Omental fat pad (tissue), 3 donors: ENCODE measurements at regions not wholly inside any gene's neighbourhood (a gene's known extent, or its start where the extent isn't known, plus 50 kb on each side); places are given as distances from the start of the nearest gene placed in this dataset.

Experiments
- ATAC-seq: fragments of 150-250 bp; one replicate; pipeline ENCODE4 v1.9.1; 2016; ENCODE audit warnings: mild to moderate bottlenecking, moderate library complexity; ENCODE audit not compliant: low FRiP score
- DNase-seq: peaks from one replicate; pipeline ENCODE4 v3.0.0-alpha.2; 2019; ENCODE audit warnings: low spot score
- CTCF ChIP-seq, 3 donors: fragments of 450-650 bp; IDR thresholded peaks; one replicate each; pipeline ENCODE4 v1.5.1; 2016 to 2017; ENCODE audit warnings: antibody characterized with exemption in 3 of 3, mild to moderate bottlenecking in 3 of 3, moderate library complexity in 2 of 3

GRCh38 chr2:226622484-226622883 lies 177.1 kb downstream of the IRS1 start:
- DNase-seq (no peak), ATAC-seq (no peak)
- TF ChIP-seq CTCF (IDR thresholded peaks at IDR 0.05): no peak

- DNase-seq: no peak
- ATAC-seq: no peak
- no peak for TF ChIP-seq CTCF (IDR thresholded peaks at IDR 0.05)
These were observed 179.4 kb downstream of the IRS1 start for GRCh38 chr2:226620176-226620575.

- ATAC-seq: no peak
- DNase-seq: no peak
These were observed 179.9 kb downstream of the IRS1 start for GRCh38 chr2:226619707-226620106.

GRCh38 chr2:226618875-226619605 lies 180.6 kb downstream of the IRS1 start:
- DNase-seq (no peak), ATAC-seq (no peak)
- no peak for TF ChIP-seq CTCF (IDR thresholded peaks at IDR 0.05)

More at GRCh38 chr2:226619707-226620106, 179.9 kb downstream of the IRS1 start:
- TF ChIP-seq CTCF (IDR thresholded peaks at IDR 0.05): no peak

- no peak for DNase-seq
- no peak for TF ChIP-seq CTCF (IDR thresholded peaks at IDR 0.05)
- no peak for ATAC-seq
These were observed 181.1 kb downstream of the IRS1 start for GRCh38 chr2:226618544-226618874.

GRCh38 chr2:226615891-226616290 lies 183.7 kb downstream of the IRS1 start:
- DNase-seq (no peak), ATAC-seq (no peak)
- no peak for TF ChIP-seq CTCF (IDR thresholded peaks at IDR 0.05)

GRCh38 chr2:226611944-226612318 lies 187.7 kb downstream of the IRS1 start:
- DNase-seq (no peak), ATAC-seq (peak; percentile 43)
- TF ChIP-seq CTCF (IDR thresholded peaks at IDR 0.05): no peak
